Peyer's patch (tissue), 4 donors: ENCODE measurements at regions not wholly inside any gene's neighbourhood (a gene's known extent, or its start where the extent isn't known, plus 50 kb on each side); places are given as distances from the start of the nearest gene placed in this dataset.

Experiments
- CTCF ChIP-seq, 6 experiments: fragments of 450-650 bp in 4 of 6; fragments of 200-600 bp in 2 of 6; sonication (generic) in 1 of 6; IDR thresholded peaks; one replicate each; pipeline ENCODE4 v1.5.1; 2017 to 2019; ENCODE audit warnings: antibody characterized with exemption in 6 of 6, mild to moderate bottlenecking in 3 of 6, moderate library complexity in 1 of 6
- POLR2A ChIP-seq, 2 donors: fragments of 450-650 bp; IDR thresholded peaks; one replicate each; pipeline ENCODE4 v1.5.1; 2017; ENCODE audit warnings: antibody characterized with exemption in 2 of 2, mild to moderate bottlenecking in 2 of 2, moderate library complexity in 2 of 2

DNA sequence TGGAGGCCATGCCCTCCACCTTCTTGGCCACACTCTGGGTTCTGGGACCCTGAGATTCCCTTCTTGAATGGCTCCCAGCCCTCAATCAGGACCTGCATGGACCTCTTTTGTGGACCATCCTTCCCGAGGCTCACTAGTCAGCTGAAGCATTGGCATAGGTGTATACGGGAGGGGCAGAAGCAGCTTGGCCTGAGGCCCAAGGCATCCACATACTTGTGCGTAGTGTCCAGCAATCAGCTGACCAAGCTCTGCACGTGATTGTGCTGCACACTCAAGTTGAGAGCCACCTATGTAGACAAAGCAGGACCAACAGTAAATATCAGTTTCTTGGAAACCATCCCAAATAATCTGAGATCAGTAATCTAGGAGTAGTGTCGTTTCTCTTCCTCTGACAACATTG is 119.6 kb downstream of the INSIG2 start:
- TF ChIP-seq CTCF (IDR thresholded peaks at IDR 0.05) = no peak
- no peak for TF ChIP-seq POLR2A (IDR thresholded peaks at IDR 0.05)
